SK-N-SH treated with all-trans-retinoic acid at 6 μM for 48 hours (cell line): ENCODE measurements at regions not wholly inside any gene's neighbourhood (a gene's known extent, or its start where the extent isn't known, plus 50 kb on each side); places are given as distances from the start of the nearest gene placed in this dataset.

Experiments used
- CREB5 ChIP-seq: fragments of 250-450 bp; sonication (Bioruptor Pico); IDR thresholded peaks from 2 replicates; pipeline ENCODE4 v1.5.1; 2020; ENCODE audit warnings: low read depth, mild to moderate bottlenecking, moderate library complexity
- SNAI2 ChIP-seq: fragments of 250-450 bp; sonication (Bioruptor Pico); IDR thresholded peaks from 2 replicates; pipeline ENCODE4 v1.5.0; 2020; ENCODE audit warnings: mild to moderate bottlenecking, moderate library complexity

- no peak for TF ChIP-seq SNAI2 (CRISPR knock-in tag)
- TF ChIP-seq CREB5 (CRISPR knock-in tag) = no peak
These were observed 291.2 kb downstream of the NPIPA8 start for GRCh38 chr16:18045356-18045755.
